ENCODE measurements at regions not wholly inside any gene's neighbourhood (a gene's known extent, or its start where the extent isn't known, plus 50 kb on each side); places are given as distances from the start of the nearest gene placed in this dataset.
"Not testable (repeated sequence)": the region's sequence is repeated elsewhere in the genome, so short reads cannot be mapped to it uniquely, and the experiment has no call there.

- not testable (repeated sequence) for TF ChIP-seq CTCF (IDR thresholded peaks at IDR 0.05; ENCODE audit: control extremely low read depth in 1 of 3, insufficient read depth in 1 of 3, low read depth in 1 of 3, low read length in 3 of 3); CEBPB (IDR thresholded peaks at IDR 0.05; ENCODE audit: low read depth, low read length)
Observed at GRCh38 chr16:88230276-88230966, 152.3 kb upstream of the ZNF469 start.

Data from H1 (cell line).